A204.1 (cell line): ENCODE measurements at regions not wholly inside any gene's neighbourhood (a gene's known extent, or its start where the extent isn't known, plus 50 kb on each side); places are given as distances from the start of the nearest gene placed in this dataset.

Experiments used
- FAIRE-seq: peaks from 2 replicates; lab custom pipeline; 2012; peaks lifted over from hg19 to GRCh38; lab: Jason Lieb, UNC

- no peak for FAIRE-seq
Measured at GRCh38 chr15:29490747-29491471, 221.3 kb upstream of the NSMCE3 start.

DNA sequence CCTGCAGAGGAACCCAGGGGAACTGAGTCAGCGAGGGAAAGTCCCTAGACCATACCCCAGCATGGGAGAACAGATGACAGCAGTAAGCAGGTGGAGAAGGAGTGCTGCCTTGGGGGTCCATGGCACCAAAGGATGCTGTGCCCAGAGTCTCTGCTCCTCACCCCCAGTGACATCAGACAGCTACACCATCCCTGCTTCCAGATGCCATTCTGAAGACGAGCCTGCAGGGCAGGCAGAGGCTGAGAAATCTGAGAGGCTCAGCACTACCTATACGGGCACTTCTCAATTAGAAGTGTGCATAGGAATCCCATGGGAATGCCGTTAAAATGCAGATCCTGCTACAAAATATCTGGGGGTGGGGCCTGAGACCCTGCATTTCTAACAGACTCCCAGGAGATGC, 211.3 kb upstream of the NSMCE3 start:
- no peak for FAIRE-seq

GRCh38 chr15:29480278-29480677, 210.7 kb upstream of the NSMCE3 start:
- no peak for FAIRE-seq

DNA sequence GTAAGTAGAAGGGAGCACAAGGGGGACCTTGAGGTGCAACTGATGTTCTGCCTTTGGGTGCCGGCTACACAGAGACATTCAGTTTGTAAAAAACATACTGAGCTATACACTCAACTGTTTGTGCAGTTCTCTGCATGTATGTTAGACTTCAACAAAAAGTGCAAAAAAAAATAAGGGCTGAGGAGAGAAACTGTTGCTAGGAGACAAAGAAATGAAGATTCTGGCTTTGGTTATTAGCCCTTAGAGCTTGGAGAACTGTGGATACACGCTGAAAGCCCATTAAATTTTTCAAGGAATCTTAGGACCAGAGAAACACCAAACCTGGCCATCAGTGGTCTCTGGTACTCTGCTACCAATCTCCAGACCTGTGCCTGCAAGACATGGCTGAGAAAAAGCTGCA, 207.6 kb upstream of the NSMCE3 start:
- no peak for FAIRE-seq

DNA sequence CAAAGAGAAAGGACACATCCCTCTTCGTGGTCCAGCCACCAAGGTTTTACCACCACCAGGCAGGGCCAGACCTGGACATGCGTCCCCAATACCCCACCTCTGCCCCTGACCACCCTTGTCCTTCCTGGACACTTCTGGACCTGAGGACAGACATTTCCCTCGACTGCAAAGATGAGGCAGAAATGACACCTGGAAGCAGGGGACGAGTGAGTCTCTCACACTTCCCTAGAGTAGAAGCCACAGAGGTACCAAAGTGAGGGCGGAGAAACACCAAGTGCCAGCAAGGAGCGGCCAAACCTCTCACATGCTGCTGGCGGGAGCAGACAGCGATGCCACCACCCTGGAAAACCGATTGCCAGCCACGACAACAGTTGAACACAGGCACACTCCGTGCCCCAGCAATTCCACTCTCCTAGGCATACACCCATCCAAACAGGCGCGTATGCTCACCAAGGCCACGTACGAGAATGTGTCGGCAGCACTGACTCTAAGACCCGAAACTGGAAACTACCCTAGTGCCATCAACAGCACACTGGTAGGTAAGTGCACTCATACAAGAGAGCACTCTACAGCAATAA, 207.0 kb upstream of the NSMCE3 start:
- no peak for FAIRE-seq

GRCh38 chr15:29475096-29475495, 205.5 kb upstream of the NSMCE3 start:
- no peak for FAIRE-seq

GRCh38 chr15:29473621-29474105, 204.0 kb upstream of the NSMCE3 start:
- no peak for FAIRE-seq

GRCh38 chr15:29472901-29473445, 203.4 kb upstream of the NSMCE3 start:
- no peak for FAIRE-seq

DNA sequence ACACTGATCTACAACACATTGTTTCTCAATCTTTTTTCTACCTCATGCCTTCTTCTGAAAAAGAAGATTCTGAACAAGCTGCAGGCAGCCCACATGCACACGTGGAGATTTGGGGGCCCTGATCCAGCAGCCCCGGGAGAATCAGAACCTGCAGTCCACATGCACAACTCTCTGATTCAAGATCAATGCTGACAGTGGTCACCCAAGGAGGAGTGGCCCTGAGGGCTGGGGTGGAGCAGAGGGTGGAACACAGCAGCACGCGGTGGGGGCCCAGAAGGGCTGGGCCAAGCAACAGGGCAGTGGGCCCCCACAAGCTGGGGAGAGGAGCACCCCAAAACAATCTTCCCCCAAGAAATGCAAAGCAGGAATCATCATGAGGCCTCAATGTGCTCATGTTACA, 202.1 kb upstream of the NSMCE3 start:
- no peak for FAIRE-seq

DNA sequence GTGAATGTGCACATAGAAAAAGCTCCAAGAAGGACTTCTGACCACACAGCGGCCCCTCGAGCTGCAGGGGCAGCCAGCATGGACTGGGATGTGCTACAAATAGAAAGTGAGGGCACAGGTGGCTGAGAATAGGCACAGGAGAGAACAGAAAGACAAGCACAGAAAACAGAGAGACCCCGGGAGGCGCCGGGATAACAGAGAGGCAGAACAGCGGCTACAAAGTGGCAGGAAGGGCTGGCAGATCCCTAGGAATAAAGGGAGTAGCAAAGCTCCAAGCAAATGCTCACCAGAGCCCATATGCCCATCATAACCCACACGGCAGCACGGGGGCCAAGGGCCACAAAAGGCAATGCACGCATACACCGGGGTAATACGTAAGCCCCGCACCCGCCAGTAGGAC, 201.7 kb upstream of the NSMCE3 start:
- FAIRE-seq: no peak

DNA sequence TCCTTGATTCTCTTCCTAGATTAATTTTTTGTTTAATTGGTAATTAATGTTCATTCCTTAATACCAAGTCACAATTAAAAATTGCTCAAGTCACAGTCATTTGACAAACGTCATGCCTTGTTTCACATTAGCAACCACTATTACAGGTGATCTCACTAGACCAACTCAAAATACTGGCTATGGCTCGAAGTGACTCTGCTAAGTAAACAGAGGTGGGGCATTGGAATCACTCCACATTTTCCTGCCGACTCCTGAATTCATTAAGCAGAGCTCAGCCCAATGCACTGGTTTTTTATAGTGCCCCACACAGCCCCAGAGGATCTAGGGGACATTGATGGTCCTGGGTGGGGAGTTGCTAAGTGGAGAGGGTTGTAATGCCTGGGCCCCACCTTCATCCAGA, 201.2 kb upstream of the NSMCE3 start:
- FAIRE-seq: no peak

DNA sequence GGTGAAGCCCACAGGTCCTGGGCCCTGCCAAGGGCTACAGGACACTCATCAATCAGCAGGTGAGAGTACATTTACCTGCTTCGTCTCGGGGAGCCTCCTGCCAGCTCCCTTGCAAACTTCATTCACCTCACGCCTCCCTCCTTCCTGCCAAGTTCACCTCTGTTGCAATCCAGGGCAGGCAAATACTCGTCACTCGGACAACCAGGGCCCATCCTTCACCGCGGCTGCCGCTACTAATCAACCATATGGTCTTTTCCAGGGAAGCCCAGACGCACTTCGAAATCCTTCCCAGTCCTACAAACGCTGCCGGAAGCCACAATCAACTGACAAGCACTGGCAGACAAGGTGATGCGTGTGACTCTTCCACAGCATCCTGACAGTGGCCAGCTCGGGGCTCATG, 200.7 kb upstream of the NSMCE3 start:
- no peak for FAIRE-seq

- FAIRE-seq: no peak
Measured at GRCh38 chr15:29468899-29469298, 199.3 kb upstream of the NSMCE3 start.

- no peak for FAIRE-seq
Measured at GRCh38 chr15:29467091-29467490, 197.5 kb upstream of the NSMCE3 start.

DNA sequence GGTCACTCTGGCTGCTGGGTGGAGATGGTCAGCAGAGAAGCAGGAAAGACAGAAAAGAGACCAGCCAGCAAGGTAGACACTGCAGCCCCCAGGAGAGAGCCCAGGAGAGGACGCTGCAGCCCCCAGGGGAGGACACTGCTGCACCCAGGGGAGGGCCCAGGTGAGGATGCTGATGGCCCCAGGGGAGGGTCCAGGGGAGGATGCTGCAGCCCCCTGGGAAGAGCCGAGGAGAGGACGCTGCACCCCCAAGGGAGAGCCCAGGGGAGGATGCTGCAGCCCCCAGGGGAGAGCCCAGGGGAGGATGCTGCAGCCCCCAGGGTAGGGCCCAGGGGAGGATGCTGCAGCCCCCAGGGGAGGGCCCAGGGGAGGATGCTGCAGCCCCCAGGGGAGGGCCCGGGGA, 196.7 kb upstream of the NSMCE3 start:
- no peak for FAIRE-seq

GRCh38 chr15:29465816-29466215, 196.2 kb upstream of the NSMCE3 start:
- FAIRE-seq: no peak

- no peak for FAIRE-seq
Measured at GRCh38 chr15:29465196-29465595, 195.6 kb upstream of the NSMCE3 start.

DNA sequence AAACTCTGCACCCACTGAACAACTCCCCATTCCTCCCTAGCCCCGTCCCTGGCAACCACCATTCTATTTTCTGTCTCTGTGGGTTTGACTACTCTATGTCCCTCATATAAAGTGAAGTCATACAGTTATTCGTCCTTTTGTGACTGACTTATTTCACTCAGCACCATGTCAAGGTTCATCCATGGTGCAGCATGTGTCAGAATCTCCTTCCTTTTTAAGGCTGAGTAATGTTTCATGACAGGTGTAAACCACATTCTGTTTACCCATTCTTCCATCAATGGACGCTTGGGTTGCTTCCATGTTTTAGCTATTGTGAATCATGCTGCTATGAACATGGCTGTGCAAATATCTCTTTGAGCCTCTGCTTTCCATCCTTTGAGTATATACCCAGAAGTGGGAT, 192.3 kb upstream of the NSMCE3 start:
- FAIRE-seq: no peak

DNA sequence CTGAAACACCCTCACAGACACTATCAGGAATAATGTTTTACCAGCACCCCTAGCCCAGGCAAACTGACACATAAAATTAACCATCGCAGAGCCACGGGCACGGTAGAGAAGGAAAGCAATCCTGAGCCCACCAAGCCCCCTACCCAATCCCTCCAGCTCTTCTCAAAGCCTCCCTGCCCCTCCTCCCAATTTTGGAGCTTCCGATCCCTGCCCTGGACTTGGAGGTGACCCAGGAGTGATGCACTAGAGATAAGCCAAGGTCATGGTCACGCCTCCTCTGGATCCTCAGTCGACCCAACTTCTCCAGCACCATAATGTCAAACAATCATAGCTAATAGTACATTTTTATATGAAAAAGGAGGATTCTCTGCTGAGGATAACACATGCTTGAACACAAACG, 188.7 kb upstream of the NSMCE3 start:
- FAIRE-seq: no peak

- no peak for FAIRE-seq
Measured at GRCh38 chr15:29457729-29458128, 188.1 kb upstream of the NSMCE3 start.

DNA sequence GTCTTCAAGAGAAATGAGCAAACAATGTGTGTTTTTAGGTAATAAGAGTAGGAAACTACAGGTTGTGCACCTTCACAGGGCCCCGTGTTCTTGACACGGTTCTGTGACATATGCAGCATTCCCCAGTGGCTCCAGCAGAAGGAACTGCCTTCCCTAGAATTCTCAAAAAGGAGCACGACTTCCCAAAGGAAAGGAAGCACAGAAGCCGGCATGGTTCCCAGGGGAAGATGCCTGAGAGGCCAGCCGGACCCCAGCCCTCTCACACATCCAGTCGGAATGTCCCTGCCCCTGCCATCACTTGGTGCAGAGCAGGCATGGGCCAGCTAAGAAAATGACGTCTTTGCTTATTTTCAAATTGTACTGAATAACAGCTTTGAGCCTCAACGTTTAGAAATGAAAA, 187.3 kb upstream of the NSMCE3 start:
- no peak for FAIRE-seq

- no peak for FAIRE-seq
Measured at GRCh38 chr15:29456255-29456654, 186.6 kb upstream of the NSMCE3 start.

DNA sequence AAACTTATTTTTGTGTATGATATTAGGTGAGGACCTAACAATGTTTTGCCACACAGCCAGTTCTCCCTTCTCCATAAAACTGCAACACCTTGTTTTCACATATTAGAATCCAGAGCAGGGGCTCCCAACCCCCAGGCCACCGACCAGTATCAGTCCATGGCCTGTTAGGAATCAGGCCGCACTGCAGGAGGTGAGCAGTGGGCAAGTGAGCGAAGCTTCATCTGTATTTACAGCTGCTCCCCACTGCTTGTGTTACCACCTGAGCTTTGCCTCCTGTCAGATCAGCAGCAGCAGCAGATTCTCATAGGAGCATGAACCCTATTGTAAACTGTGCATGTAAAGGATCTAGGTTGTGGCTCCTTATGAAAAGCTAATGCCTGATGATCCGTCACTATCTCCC, 185.9 kb upstream of the NSMCE3 start:
- no peak for FAIRE-seq

GRCh38 chr15:29455055-29455454, 185.4 kb upstream of the NSMCE3 start:
- FAIRE-seq: no peak
